Activated T-helper 1 cell treated with anti-CD3 and anti-CD28 coated beads, Interleukin-12 subunit alpha, Interleukin-12 subunit beta, Interleukin-2, Interleukin-4 antibody, amounts not matched to agents 30 ng/mL and 10 ng/mL and 1 ng/mL, durations not matched to agents 14 hours and 24 hours and 36 hours (primary cell): ENCODE measurements at regions not wholly inside any gene's neighbourhood (a gene's known extent, or its start where the extent isn't known, plus 50 kb on each side); places are given as distances from the start of the nearest gene placed in this dataset.

ENCODE experiments used
- DNase-seq: peaks from one replicate; pipeline ENCODE4 v3.0.0; 2021; ENCODE audit warnings: low spot score
- H3K27ac Mint-ChIP-seq: one replicate; pipeline ENCODE4 v1.8.0; 2021; ENCODE audit warnings: mild to moderate bottlenecking, mixed read lengths
- H3K27me3 Mint-ChIP-seq: one replicate; pipeline ENCODE4 v1.8.0; 2022; ENCODE audit warnings: mild to moderate bottlenecking, moderate library complexity, mixed read lengths; ENCODE audit not compliant: insufficient read depth
- H3K36me3 Mint-ChIP-seq: one replicate; pipeline ENCODE4 v1.8.0; 2021; ENCODE audit warnings: low read depth, mixed read lengths
- H3K4me1 Mint-ChIP-seq: one replicate; pipeline ENCODE4 v1.8.0; 2021; ENCODE audit warnings: low read depth, mixed read lengths
- H3K4me3 Mint-ChIP-seq: one replicate; pipeline ENCODE4 v1.8.0; 2021; ENCODE audit warnings: mild to moderate bottlenecking, moderate library complexity, mixed read lengths
- H3K9me3 Mint-ChIP-seq: one replicate; pipeline ENCODE4 v1.8.0; 2021; ENCODE audit warnings: mixed read lengths
- intact Hi-C: fragments of 100-400 bp; cut with micrococcal nuclease; formaldehyde crosslinking; loops from one replicate; pipeline ENCODE4 v1.15.1; 2024

GRCh38 chr12:61916831-61917230 lies 343.4 kb upstream of the USP15 start:
- H3K4me1 Mint-ChIP-seq, result no peaks in the 10 kb centered on the region
- no peaks in the 10 kb centered on the region for H3K27me3 Mint-ChIP-seq
- peaks cover 6% of the 10 kb centered on the region for H3K9me3 Mint-ChIP-seq
- H3K36me3 Mint-ChIP-seq, result no peaks in the 10 kb centered on the region
- H3K27ac Mint-ChIP-seq, result no peak overlapping the region
- intact Hi-C loops, result no loop called here
- H3K4me3 Mint-ChIP-seq, result no peak overlapping the region
- DNase-seq, result no peak

- no peak overlapping the region for H3K27ac Mint-ChIP-seq
- H3K27me3 Mint-ChIP-seq, result no peaks in the 10 kb centered on the region
- H3K4me1 Mint-ChIP-seq, result no peaks in the 10 kb centered on the region
- DNase-seq, result no peak
- no peak overlapping the region for H3K4me3 Mint-ChIP-seq
- intact Hi-C loops, result no loop called here
- H3K9me3 Mint-ChIP-seq, result peaks cover 6% of the 10 kb centered on the region
- no peaks in the 10 kb centered on the region for H3K36me3 Mint-ChIP-seq
These were observed 340.5 kb upstream of the USP15 start for GRCh38 chr12:61919686-61920085.

GRCh38 chr12:61920230-61920629 lies 340.0 kb upstream of the USP15 start:
- H3K9me3 Mint-ChIP-seq, result peaks cover 6% of the 10 kb centered on the region
- DNase-seq, result no peak
- H3K4me1 Mint-ChIP-seq, result no peaks in the 10 kb centered on the region
- no peak overlapping the region for H3K4me3 Mint-ChIP-seq
- no peaks in the 10 kb centered on the region for H3K36me3 Mint-ChIP-seq
- no peak overlapping the region for H3K27ac Mint-ChIP-seq
- H3K27me3 Mint-ChIP-seq, result no peaks in the 10 kb centered on the region
- intact Hi-C loops, result no loop called here

- H3K27ac Mint-ChIP-seq, result no peak overlapping the region
- H3K4me1 Mint-ChIP-seq, result no peaks in the 10 kb centered on the region
- no peak for DNase-seq
- no peak overlapping the region for H3K4me3 Mint-ChIP-seq
- H3K27me3 Mint-ChIP-seq, result no peaks in the 10 kb centered on the region
- peaks cover 13% of the 10 kb centered on the region for H3K9me3 Mint-ChIP-seq
- intact Hi-C loops, result no loop called here
- H3K36me3 Mint-ChIP-seq, result no peaks in the 10 kb centered on the region
These were observed 337.1 kb upstream of the USP15 start for GRCh38 chr12:61923152-61923551.

- intact Hi-C loops, result no loop called here
- Mint-ChIP-seq H3K4me1 (no peaks in the 10 kb centered on the region), H3K9me3 (no peaks in the 10 kb centered on the region), H3K27ac (no peak overlapping the region), H3K36me3 (no peaks in the 10 kb centered on the region), H3K27me3 (no peaks in the 10 kb centered on the region), H3K4me3 (no peak overlapping the region)
- no peak for DNase-seq
These were observed 325.6 kb upstream of the USP15 start for GRCh38 chr12:61934564-61934963.

- intact Hi-C loops, result no loop called here
- H3K36me3 Mint-ChIP-seq, result no peaks in the 10 kb centered on the region
- no peak overlapping the region for H3K27ac Mint-ChIP-seq
- no peaks in the 10 kb centered on the region for H3K4me1 Mint-ChIP-seq
- H3K27me3 Mint-ChIP-seq, result no peaks in the 10 kb centered on the region
- H3K9me3 Mint-ChIP-seq, result no peaks in the 10 kb centered on the region
- H3K4me3 Mint-ChIP-seq, result no peak overlapping the region
- DNase-seq, result no peak
These were observed 320.2 kb upstream of the USP15 start for GRCh38 chr12:61939977-61940376.

- no peak for DNase-seq
- Mint-ChIP-seq H3K27me3 (peaks cover 2% of the 10 kb centered on the region), H3K36me3 (no peaks in the 10 kb centered on the region), H3K4me3 (no peak overlapping the region), H3K4me1 (no peaks in the 10 kb centered on the region), H3K9me3 (no peaks in the 10 kb centered on the region), H3K27ac (no peak overlapping the region)
- intact Hi-C loops, result no loop called here
These were observed 303.7 kb upstream of the USP15 start for GRCh38 chr12:61956545-61956944.

- Mint-ChIP-seq H3K9me3 (no peaks in the 10 kb centered on the region), H3K36me3 (no peaks in the 10 kb centered on the region), H3K4me1 (no peaks in the 10 kb centered on the region), H3K4me3 (no peak overlapping the region), H3K27ac (no peak overlapping the region), H3K27me3 (no peaks in the 10 kb centered on the region)
- DNase-seq, result no peak
- intact Hi-C loops, result no loop called here
These were observed 285.7 kb upstream of the USP15 start for GRCh38 chr12:61974461-61974860.

- Mint-ChIP-seq H3K4me3 (no peak overlapping the region), H3K36me3 (no peaks in the 10 kb centered on the region), H3K27ac (no peak overlapping the region), H3K4me1 (no peaks in the 10 kb centered on the region), H3K9me3 (no peaks in the 10 kb centered on the region), H3K27me3 (peaks cover 2% of the 10 kb centered on the region)
- no peak for DNase-seq
- intact Hi-C loops, result no loop called here
These were observed 274.4 kb upstream of the USP15 start for GRCh38 chr12:61985830-61986229.

- DNase-seq, result no peak
- no peaks in the 10 kb centered on the region for H3K4me1 Mint-ChIP-seq
- intact Hi-C loops, result no loop called here
- H3K27ac Mint-ChIP-seq, result no peak overlapping the region
- peaks cover 2% of the 10 kb centered on the region for H3K27me3 Mint-ChIP-seq
- no peaks in the 10 kb centered on the region for H3K9me3 Mint-ChIP-seq
- H3K4me3 Mint-ChIP-seq, result no peak overlapping the region
- no peaks in the 10 kb centered on the region for H3K36me3 Mint-ChIP-seq
These were observed 273.0 kb upstream of the USP15 start for GRCh38 chr12:61987173-61987572.

- no peaks in the 10 kb centered on the region for H3K4me1 Mint-ChIP-seq
- DNase-seq, result no peak
- H3K4me3 Mint-ChIP-seq, result no peak overlapping the region
- no peak overlapping the region for H3K27ac Mint-ChIP-seq
- H3K27me3 Mint-ChIP-seq, result peaks cover 3% of the 10 kb centered on the region
- intact Hi-C loops, result loop anchor here (10.0 kb wide), 1 partner anchor 337 kb away; no protein-coding TSS in a partner anchor
- no peaks in the 10 kb centered on the region for H3K9me3 Mint-ChIP-seq
- no peaks in the 10 kb centered on the region for H3K36me3 Mint-ChIP-seq
These were observed 268.5 kb upstream of the USP15 start for GRCh38 chr12:61991661-61992060.

- no peak overlapping the region for H3K4me3 Mint-ChIP-seq
- peaks cover 5% of the 10 kb centered on the region for H3K27me3 Mint-ChIP-seq
- DNase-seq, result no peak
- no peak overlapping the region for H3K27ac Mint-ChIP-seq
- H3K4me1 Mint-ChIP-seq, result no peaks in the 10 kb centered on the region
- intact Hi-C loops, result loop anchor here (10.0 kb wide), 1 partner anchor 339 kb away; no protein-coding TSS in a partner anchor
- no peaks in the 10 kb centered on the region for H3K36me3 Mint-ChIP-seq
- no peaks in the 10 kb centered on the region for H3K9me3 Mint-ChIP-seq
These were observed 266.4 kb upstream of the USP15 start for GRCh38 chr12:61993734-61994345.

GRCh38 chr12:61996717-61997116 lies 263.5 kb upstream of the USP15 start:
- no peak overlapping the region for H3K27ac Mint-ChIP-seq
- no peak overlapping the region for H3K4me3 Mint-ChIP-seq
- intact Hi-C loops, result loop anchor here (10.0 kb wide), 1 partner anchor 342 kb away; no protein-coding TSS in a partner anchor
- H3K9me3 Mint-ChIP-seq, result no peaks in the 10 kb centered on the region
- no peaks in the 10 kb centered on the region for H3K4me1 Mint-ChIP-seq
- DNase-seq, result no peak
- no peaks in the 10 kb centered on the region for H3K36me3 Mint-ChIP-seq
- H3K27me3 Mint-ChIP-seq, result peaks cover 3% of the 10 kb centered on the region

- H3K27ac Mint-ChIP-seq, result no peak overlapping the region
- no peak overlapping the region for H3K4me3 Mint-ChIP-seq
- no peak for DNase-seq
- H3K9me3 Mint-ChIP-seq, result no peaks in the 10 kb centered on the region
- intact Hi-C loops, result loop anchor here (10.0 kb wide), 1 partner anchor 344 kb away; no protein-coding TSS in a partner anchor
- H3K36me3 Mint-ChIP-seq, result no peaks in the 10 kb centered on the region
- no peaks in the 10 kb centered on the region for H3K4me1 Mint-ChIP-seq
- H3K27me3 Mint-ChIP-seq, result peaks cover 3% of the 10 kb centered on the region
These were observed 261.4 kb upstream of the USP15 start for GRCh38 chr12:61998791-61999190.
